CD14-positive monocyte (primary cell): ENCODE measurements at regions not wholly inside any gene's neighbourhood (a gene's known extent, or its start where the extent isn't known, plus 50 kb on each side); places are given as distances from the start of the nearest gene placed in this dataset.

Source experiments
- DNase-seq, 3 donors: peaks; one replicate each; pipeline ENCODE4 v3.0.0-alpha.2; 2011 to 2022
- H2AFZ ChIP-seq: 2 replicates; pipeline ENCODE4 v1.6.0; 2012; ENCODE audit warnings: mild to moderate bottlenecking, low read depth, low read length, inconsistent platforms; ENCODE audit not compliant: insufficient read depth, poor library complexity, severe bottlenecking
- H3K27ac ChIP-seq, 2 donors: 1 replicate in 1 of 2; 2 replicates in 1 of 2; pipeline ENCODE4 v1.5.1; 2012 to 2013; ENCODE audit warnings: low read length in 2 of 2, control low read depth in 1 of 2, inconsistent platforms in 1 of 2, low read depth in 1 of 2, mild to moderate bottlenecking in 1 of 2
- H3K27me3 ChIP-seq, 2 donors: one replicate each; pipeline versions ENCODE4 v1.6.0 to v1.6.1; 2011 to 2013; ENCODE audit warnings: low read length in 2 of 2; ENCODE audit not compliant: control insufficient read depth in 2 of 2, insufficient read depth in 2 of 2
- H3K36me3 ChIP-seq, 2 donors: replicated peaks in 1 of 2; 1 replicate in 1 of 2; 2 replicates in 1 of 2; pipeline versions ENCODE4 v1.5.1 to v1.6.1; 2012 to 2013; ENCODE audit warnings: low read length in 2 of 2, control low read depth in 1 of 2, inconsistent platforms in 1 of 2, mild to moderate bottlenecking in 1 of 2; ENCODE audit not compliant: insufficient read depth in 2 of 2, control insufficient read depth in 1 of 2
- H3K4me1 ChIP-seq, 2 donors: 1 replicate in 1 of 2; 2 replicates in 1 of 2; pipeline versions ENCODE4 v1.5.1 to v1.6.1; 2012 to 2013; ENCODE audit warnings: low read length in 2 of 2, control low read depth in 1 of 2, inconsistent platforms in 1 of 2, mild to moderate bottlenecking in 1 of 2, moderate library complexity in 1 of 2; ENCODE audit not compliant: insufficient read depth in 2 of 2, control insufficient read depth in 1 of 2
- H3K4me2 ChIP-seq: replicated peaks from 2 replicates; pipeline ENCODE3; 2012; ENCODE audit warnings: low read length, moderate library complexity, mild to moderate bottlenecking; ENCODE audit not compliant: poor library complexity, severe bottlenecking; ENCODE audit errors: extremely low read depth
- H3K4me3 ChIP-seq, 3 experiments: fragments of 200-600 bp in 1 of 3; sonication (generic) in 1 of 3; replicated peaks in 1 of 3; 1 replicate in 2 of 3; 2 replicates in 1 of 3; pipeline ENCODE4 v1.5.1; 2011 to 2013; ENCODE audit warnings: low read length in 3 of 3, mild to moderate bottlenecking in 3 of 3, control low read depth in 2 of 3, low read depth in 2 of 3, inconsistent platforms in 1 of 3, moderate library complexity in 1 of 3
- H3K79me2 ChIP-seq: 2 replicates; pipeline ENCODE4 v1.6.0; 2012; ENCODE audit warnings: mild to moderate bottlenecking, control low read depth, inconsistent platforms, low read length, moderate library complexity; ENCODE audit not compliant: insufficient read depth
- H3K9ac ChIP-seq: 2 replicates; pipeline ENCODE4 v1.6.0; 2017; ENCODE audit warnings: low read length, mild to moderate bottlenecking; ENCODE audit not compliant: insufficient read depth, poor library complexity, severe bottlenecking
- H3K9me3 ChIP-seq, 2 donors: replicated peaks in 1 of 2; 1 replicate in 1 of 2; 2 replicates in 1 of 2; pipeline versions ENCODE4 v1.5.1 to v1.6.1; 2012 to 2013; ENCODE audit warnings: low read length in 2 of 2, control low read depth in 1 of 2; ENCODE audit not compliant: control insufficient read depth in 1 of 2, insufficient read depth in 1 of 2
- H4K20me1 ChIP-seq: 2 replicates; pipeline ENCODE4 v1.6.0; 2012; ENCODE audit warnings: mild to moderate bottlenecking, low read length, control low read depth, moderate library complexity; ENCODE audit not compliant: insufficient read depth
- H3K27ac Mint-ChIP-seq, 7 donors: one replicate each; pipeline ENCODE4 v1.8.0; 2020; ENCODE audit warnings: mild to moderate bottlenecking in 7 of 7, mixed read lengths in 7 of 7, moderate library complexity in 6 of 7, inconsistent platforms in 2 of 7
- H3K27me3 Mint-ChIP-seq, 3 donors: one replicate each; pipeline ENCODE4 v1.8.0; 2021 to 2022; ENCODE audit warnings: low read depth in 3 of 3, mild to moderate bottlenecking in 3 of 3, mixed read lengths in 3 of 3, moderate library complexity in 3 of 3, inconsistent platforms in 1 of 3
- H3K36me3 Mint-ChIP-seq, 2 donors: one replicate each; pipeline ENCODE4 v1.8.0; 2020; ENCODE audit warnings: mixed read lengths in 2 of 2, inconsistent platforms in 1 of 2, mild to moderate bottlenecking in 1 of 2
- H3K4me1 Mint-ChIP-seq: one replicate; pipeline ENCODE4 v1.8.0; 2020; ENCODE audit warnings: mild to moderate bottlenecking, mixed read lengths
- H3K4me3 Mint-ChIP-seq, 2 donors: one replicate each; pipeline ENCODE4 v1.8.0; 2020; ENCODE audit warnings: mild to moderate bottlenecking in 2 of 2, mixed read lengths in 2 of 2, moderate library complexity in 1 of 2
- H3K9me3 Mint-ChIP-seq, 7 donors: one replicate each; pipeline ENCODE4 v1.8.0; 2020 to 2022; ENCODE audit warnings: mixed read lengths in 7 of 7, mild to moderate bottlenecking in 6 of 7, moderate library complexity in 6 of 7, inconsistent platforms in 2 of 7
- CTCF ChIP-seq: fragments of 200-600 bp; IDR thresholded peaks from one replicate; pipeline ENCODE4 v1.8.0; 2022; ENCODE audit warnings: antibody characterized with exemption, mild to moderate bottlenecking
- WGBS: methylation state at CpG from one replicate; pipeline ENCODE4 v1.1.5; 2013; ENCODE audit warnings: missing lambda C conversion rate; ENCODE audit not compliant: insufficient coverage; 5-methylcytosine and 5-hydroxymethylcytosine counted together
- intact Hi-C, 2 donors: fragments of 100-400 bp; cut with micrococcal nuclease; formaldehyde crosslinking; loops; one replicate each; pipeline versions ENCODE4 v1.15.0 to v1.15.1; 2023

DNA sequence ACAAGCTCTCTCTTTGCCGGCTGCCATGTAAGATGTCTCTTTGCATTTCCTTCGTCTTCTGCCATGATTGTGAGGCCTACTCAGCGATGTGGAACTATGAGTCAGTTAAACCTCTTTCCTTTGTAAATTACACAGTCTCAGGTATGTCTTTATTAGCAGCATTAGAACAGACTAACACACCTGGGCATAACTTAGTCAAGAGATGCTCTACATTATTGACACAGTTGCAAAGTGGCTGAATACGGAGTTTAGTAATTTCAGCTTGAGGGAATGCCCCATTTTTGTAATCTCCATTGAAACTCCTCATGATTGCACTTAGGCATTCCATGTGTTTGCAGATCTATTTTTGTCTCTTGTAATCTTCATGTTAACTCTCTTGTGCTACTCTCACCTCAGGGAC, 299.5 kb upstream of the HAND2 start:
- WGBS = 100% methylated on average over 2 of the region's 4 CpGs
- intact Hi-C loops = no loop called here
- H3K4me3 ChIP-seq = no peak overlapping the region
- no peak overlapping the region for H3K4me2 ChIP-seq
- H2AFZ ChIP-seq = no peak overlapping the region
- no peaks in the 10 kb centered on the region for H4K20me1 ChIP-seq
- Mint-ChIP-seq H3K27me3 (peaks cover 2 to 12% (median 3%) of the 10 kb centered on the region in 3 donors), H3K4me3 (no peak overlapping the region), H3K27ac (no peak overlapping the region), H3K36me3 (no peaks in the 10 kb centered on the region), H3K9me3 (no peaks in the 10 kb centered on the region), H3K4me1 (no peaks in the 10 kb centered on the region)
- TF ChIP-seq CTCF = no peak
- no peaks in the 10 kb centered on the region for H3K4me1 ChIP-seq
- peaks cover 0 to 2% of the 10 kb centered on the region in 2 donors for H3K27me3 ChIP-seq
- H3K27ac ChIP-seq = no peak overlapping the region
- no peak overlapping the region for H3K9ac ChIP-seq
- no peaks in the 10 kb centered on the region for H3K9me3 ChIP-seq
- H3K36me3 ChIP-seq = no peaks in the 10 kb centered on the region
- DNase-seq = no peak
- H3K79me2 ChIP-seq = no peaks in the 10 kb centered on the region

- Histone ChIP-seq H3K36me3 (no peaks in the 10 kb centered on the region), H3K4me2 (no peak overlapping the region), H3K27me3 (no peaks in the 10 kb centered on the region), H3K27ac (no peak overlapping the region), H3K9me3 (no peaks in the 10 kb centered on the region), H3K4me1 (no peaks in the 10 kb centered on the region), H4K20me1 (no peaks in the 10 kb centered on the region), H3K9ac (no peak overlapping the region), H3K4me3 (no peak overlapping the region), H3K79me2 (no peaks in the 10 kb centered on the region), H2AFZ (no peak overlapping the region)
- TF ChIP-seq CTCF = no peak
- H3K36me3 Mint-ChIP-seq = no peaks in the 10 kb centered on the region
- H3K27me3 Mint-ChIP-seq = peaks cover 3 to 8% (median 5%) of the 10 kb centered on the region in 3 donors
- intact Hi-C loops = no loop called here
- whole genome bisulfite sequencing = no CpG with 5 or more reads among the region's 2 CpGs
- no peaks in the 10 kb centered on the region for H3K9me3 Mint-ChIP-seq
- H3K4me1 Mint-ChIP-seq = no peaks in the 10 kb centered on the region
- no peak overlapping the region for H3K4me3 Mint-ChIP-seq
- DNase-seq = no peak
- H3K27ac Mint-ChIP-seq = no peak overlapping the region
These were observed 297.7 kb upstream of the HAND2 start for GRCh38 chr4:173827707-173828106.
